GM21529 (cell line): ENCODE measurements at regions not wholly inside any gene's neighbourhood (a gene's known extent, or its start where the extent isn't known, plus 50 kb on each side); places are given as distances from the start of the nearest gene placed in this dataset.

ENCODE experiments used
- ATAC-seq: cut with Tn5 transposase; IDR thresholded peaks from one replicate; pipeline ENCODE4 v1.9.1; 2021; ENCODE audit not compliant: unreplicated experiment

DNA sequence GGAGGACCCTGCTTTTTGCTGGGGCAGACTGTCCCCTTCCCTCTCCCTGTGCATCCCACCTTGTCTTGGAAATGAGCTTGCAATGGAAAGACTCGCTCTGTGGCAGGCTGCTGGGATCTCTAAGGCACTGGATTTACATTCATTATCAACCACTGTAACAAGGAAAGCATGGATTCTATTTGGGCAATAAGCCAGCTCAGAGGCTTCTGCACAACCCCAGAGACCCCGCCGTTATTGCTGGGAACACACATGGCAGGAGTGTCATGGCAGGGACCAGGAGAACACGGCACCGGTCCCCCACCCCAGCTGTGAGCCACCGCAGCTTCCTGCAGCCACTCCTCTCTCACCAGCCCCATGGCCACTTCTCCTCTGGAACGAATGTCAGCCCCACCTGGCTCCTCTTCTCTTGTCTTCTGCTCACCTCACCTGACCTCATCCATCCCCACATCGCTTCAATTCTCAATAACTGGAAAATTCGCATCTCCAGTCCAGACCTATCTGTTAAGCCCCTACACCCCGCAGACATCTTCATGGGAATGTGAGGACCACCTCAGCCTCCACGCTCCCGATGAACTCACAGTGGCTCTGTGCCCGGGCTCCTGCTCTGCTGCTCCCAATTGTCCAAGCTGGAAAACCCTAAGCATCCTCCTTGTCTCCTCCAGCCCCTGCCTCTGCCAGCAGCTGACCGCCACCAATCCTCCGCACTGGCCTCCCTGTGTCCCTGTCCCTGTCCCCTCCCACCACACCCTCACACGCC, 181.5 kb downstream of the USP12 start:
- no peak for ATAC-seq

DNA sequence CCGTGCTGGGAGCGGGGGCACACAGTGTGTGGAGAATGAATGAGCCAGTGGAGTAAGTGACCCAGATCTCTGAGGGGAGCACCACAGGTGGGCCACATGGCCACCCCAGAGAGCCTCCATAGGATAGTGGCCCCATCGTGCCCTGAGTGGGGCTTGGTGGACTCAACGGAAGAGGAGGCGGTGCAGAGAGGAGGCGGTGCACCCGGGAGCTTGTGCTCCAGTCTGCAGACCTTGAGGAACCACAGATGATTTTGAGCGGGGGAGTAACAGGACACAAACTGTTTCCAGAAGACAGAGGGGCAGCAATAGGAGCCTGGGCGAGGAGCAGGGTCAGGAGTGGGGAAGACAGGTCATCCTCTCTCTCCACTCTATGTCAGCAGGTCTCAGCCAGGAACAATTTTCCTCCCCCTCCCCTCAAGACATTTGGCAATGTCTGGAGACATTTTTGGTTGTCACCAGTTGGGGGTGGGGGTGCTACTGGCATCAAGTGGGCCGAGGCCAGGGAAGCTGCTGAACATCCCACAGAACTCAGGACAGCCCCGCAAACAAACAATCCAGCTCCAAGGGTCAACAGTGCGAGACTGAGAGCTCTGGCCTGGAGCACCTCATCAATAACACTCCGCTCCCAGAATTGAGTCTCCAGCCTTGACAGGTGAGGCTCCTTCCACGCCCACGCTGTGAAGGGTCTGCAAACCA, 182.2 kb downstream of the USP12 start:
- ATAC-seq, result no peak

DNA sequence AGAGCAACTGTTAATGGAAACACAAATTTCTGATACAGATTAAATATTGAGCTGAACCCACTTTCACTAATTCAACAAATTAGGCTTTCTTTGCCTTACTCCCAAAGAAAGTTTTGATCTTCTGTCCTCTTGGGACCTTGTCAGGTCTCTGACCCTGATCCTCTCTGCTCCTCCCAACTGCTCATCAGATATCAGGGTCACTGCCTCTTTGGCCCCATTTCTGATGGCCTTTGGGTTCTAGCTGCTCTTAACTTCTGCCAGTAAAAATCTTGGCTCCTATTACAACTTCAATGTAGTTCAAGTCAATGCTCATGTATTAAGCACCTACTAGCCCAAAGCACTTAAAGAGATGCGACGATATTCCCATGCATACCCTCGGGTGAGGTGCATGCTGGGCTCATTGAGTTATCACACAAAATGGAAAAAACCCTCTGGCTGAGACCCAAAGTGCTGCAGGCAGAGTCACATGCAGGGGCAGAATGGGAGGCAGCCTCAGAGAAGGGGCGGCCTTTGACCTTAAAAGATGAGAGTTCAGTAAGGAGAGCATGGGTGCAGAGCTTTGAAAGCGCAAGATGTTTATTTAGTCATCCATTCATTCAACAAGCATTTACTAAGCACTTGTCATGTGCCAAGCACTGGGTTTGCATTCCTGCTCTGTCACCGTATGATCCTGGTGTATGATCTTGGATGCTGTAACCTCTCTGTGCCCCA, 183.4 kb downstream of the USP12 start:
- ATAC-seq, result no peak

DNA sequence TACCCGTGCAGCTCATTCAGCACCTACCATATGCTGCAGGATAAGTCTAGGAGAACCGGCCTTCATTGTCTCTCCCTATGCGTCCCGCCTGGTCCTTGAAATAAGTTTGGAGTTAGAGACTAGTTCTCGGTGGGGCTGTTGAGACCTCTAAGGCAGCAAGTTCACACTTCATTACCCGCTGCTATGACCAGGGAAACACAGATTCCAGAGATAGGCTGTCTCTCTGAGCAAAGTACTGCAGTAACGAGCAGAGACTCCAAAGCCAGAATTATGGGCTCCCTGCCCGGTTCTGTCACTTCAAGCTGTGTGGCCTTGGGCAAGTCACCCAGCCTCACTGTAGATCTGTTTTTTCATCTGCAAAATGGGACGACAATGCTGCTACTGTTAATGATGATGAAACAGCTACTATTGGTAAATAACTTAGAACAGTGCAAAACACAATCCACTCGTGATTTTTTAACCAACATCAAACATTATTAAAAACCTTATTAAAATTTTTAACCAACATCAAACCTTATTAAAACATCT, 184.1 kb downstream of the USP12 start:
- no peak for ATAC-seq

DNA sequence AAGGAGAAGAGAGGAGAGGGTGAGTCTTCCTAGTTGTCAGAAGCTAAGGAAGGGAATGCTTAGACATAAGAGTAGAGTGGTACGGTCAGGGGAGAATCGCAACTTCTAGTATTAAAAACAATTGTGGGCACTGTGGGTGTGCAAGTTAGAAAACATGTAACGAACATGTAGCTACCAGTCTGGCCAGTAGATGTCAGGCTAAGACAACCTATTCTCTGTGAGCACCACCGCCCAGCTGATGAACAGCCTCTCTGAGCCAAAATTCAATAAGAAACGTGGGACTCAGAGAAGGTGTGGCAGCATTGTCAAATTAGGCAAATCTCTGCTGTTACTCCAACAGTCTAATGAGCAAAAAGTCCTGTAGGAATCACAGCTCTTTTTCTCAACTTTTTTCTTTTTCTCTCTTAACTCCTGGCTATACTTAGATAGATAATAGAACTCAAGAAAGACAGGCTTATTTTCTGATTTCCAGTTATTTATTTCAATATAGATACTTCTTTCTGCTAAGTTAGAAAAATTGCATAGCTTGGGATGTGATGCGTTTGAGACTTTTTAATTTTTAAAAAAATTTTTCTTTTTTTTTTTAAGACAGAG, 186.2 kb downstream of the USP12 start:
- ATAC-seq, result peak; percentile 68

DNA sequence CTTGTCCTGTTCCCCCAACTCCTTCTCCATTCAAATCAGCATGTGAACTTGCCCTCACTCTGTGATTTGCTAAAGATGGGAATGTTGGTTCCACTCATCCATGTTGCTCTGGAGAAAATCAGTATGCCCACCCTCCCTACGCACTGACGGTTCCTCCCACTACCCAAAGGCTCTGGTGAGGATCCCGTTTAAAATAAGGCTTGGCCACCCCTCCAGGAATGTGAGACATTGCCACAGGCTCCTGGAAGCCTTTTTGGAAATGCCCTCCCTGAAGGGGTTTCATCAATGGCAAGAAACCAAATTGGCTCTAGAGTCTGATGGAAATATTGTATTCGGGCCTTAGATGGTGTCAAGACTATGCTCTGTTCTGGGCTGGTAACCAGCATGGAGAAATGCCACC, 187.3 kb downstream of the USP12 start:
- ATAC-seq, result no peak

DNA sequence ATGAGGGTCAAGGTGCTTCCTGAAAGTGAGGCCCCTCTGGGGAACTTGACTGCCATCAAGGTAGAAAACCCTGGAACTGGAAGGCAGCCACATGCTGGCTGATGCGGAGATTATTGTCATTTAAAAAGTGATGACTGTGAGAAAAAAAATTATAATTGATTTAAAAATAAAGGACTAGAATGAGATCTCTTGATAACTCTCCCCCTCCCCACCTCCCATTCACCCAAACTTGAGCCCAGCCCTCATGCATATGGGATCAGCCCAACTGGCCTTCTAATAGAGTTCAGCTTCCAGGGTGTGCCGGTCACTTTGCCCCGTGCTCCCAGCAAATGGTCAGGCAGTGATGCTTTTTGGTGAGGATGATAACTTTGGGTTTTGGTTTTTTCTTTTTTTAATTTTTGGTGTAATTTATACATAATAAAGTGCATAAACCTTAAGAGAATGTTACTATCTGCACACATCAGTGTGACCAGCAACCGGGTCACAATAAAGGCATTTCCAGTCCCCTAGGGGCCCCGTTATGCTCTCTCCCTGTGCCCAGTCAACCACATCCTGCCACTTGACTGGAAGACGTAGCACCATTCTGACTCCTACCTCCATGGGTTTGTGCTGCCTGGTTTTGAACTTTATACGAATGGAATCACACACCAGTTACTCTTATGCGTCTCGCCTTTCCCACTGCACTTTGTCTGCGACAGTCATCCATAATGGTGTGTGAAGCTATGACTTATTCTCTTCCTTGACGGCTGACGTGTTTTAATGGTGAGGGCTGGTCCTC, 187.9 kb downstream of the USP12 start:
- ATAC-seq, result no peak

DNA sequence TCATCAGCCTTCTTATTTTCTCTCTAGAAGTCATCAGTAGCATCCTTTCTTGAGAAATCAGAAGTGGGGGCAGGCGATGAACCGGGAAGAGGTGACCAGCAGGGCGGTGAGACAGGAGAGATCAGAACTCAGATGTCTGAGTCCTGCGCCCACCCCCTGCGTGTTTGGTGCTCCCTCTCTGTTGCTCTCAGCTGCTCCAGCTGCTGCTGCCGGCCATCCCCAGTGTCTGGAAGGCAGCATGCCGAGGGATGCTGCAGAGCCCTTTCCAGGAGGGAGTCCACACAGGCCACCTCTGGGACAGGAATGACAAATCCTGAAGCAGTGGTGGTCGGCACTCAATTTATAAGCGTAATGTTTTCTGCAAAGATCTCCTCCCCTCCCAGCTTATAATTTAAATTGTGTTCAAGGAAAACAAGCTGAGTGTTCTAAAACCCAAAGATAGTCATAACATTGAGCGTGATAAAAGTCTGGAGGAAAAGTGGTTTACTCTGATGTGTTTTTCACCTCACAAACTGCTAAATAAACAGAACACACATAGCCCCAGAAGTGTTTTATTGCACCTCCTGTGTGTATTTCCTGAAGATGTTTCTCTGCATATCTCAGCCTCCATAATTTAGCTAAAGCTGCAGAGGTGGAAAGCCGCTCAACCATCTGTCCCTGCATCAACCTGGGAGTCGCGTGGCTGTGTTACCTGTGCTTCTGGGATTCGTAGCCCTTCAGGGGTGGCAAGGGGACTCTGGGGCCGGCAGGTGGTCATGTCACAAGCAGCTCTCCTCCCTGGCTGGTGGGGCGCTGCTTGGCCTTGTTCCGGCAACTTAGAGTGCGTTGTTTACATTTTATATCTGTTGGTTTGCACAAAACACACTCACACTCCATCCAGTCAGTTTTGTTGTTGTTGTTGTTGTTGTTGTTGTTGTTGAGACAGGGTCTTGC, 191.2 kb downstream of the USP12 start:
- no peak for ATAC-seq

DNA sequence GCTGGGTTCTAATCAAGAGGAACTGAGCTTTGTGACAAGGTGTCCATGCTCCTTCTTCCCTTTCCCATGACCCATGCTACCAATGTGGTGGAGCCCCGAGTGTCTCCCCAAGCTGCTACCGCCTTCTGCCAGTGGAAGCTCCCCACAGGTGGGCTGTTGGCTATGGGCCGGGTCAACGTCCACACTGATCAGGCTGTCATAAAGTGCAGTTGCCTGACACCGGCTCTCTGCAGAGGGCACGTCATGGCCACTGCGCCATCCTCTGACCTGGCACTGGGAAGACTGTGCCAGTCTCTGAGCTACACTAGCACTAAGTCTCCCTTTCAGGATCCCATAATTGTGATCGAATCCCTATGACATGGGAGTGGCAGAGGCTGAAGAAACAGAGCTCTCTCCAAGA, 192.3 kb downstream of the USP12 start:
- ATAC-seq, result no peak

DNA sequence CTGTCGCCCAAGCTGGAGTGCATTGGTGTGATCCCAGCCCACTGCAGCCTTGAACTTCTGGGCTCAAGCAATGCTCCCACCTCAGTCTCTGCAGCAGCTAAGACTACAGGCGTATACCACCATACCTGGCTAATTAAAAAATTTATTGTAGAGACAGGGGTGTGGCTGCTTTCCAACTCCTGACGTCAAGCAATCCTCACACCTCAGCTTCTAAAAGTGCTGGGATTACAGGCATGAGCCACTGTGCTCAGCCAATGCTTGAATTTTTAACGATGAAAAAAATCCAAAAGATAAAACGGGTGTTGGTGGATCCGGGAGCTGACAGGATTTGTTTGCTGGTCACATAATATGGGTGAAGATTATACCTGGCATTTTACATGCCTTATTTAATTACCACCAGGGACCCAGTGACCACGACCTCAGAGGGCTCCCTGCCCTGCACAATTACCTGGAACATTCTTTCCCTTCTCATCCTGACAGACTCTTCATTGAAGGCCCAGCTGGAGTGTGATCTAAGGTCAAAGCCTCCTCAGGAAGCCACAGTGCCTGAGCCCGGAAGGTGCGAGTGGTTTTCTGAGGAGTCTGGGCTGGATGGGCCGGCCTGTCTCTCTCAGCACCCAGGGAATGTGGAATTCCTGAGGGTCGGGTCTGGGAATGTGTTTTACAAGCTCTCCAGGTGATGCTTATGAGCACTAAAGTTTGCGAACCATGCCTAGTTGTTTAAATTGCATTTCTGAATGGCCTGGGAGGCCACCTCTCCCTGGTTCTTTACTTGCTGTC, 193.3 kb downstream of the USP12 start:
- ATAC-seq, result no peak

DNA sequence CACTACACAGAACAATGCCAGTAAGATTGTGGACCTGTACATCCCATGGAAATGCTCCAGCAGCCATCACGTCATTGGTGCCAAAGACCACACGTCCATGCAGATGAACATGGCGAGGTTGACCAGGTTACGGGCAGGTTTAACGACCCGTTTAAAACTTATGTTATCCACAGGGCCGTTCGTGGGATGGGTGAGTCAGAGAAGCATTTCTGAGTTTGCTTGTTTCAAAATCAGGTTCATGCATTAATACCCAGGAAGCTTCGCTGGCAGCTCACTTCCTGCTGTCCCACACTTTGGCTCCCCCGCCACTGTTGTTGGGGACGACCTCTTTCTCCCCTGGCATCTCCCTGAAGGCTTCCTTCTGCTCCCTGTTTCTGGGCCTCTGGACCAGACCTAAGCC, 194.1 kb downstream of the USP12 start:
- ATAC-seq, result no peak

DNA sequence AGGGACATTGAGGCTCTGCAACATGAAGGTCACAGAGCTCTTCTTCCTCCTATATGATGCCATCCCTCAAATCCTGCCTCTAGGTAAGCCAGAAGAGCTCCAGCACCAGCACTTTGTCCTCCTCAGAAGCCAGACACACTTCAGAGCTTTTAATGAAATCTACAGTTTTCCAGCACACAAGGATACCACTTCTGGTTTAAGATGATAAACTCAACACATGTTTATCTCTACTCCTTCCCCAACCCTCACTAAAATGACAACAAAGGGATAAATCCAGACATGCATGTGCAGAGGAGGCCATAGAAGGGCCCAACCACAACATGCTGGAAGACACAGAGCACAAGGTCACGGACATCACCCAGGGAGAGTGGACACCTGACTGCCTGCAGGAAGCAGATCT, 195.3 kb downstream of the USP12 start:
- no peak for ATAC-seq

DNA sequence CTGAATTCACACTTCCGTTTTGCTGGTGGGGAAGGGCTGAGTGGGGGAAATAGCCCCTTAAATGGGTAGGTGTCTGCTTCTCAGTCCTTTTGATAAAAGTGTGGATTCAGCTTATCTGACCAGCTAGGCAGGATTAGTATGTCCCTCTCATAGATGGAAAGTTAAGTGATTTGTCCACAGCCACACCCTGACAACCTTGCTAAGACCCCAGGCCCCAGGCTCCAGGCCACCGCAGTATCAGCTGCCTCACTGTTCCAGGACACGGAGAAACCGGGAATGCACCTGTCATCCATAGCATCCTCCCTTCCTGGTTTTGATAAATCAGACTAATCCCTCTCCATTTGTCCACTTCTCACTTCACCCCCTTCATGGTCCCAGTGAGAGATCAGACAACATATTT, 197.7 kb downstream of the USP12 start:
- no peak for ATAC-seq

DNA sequence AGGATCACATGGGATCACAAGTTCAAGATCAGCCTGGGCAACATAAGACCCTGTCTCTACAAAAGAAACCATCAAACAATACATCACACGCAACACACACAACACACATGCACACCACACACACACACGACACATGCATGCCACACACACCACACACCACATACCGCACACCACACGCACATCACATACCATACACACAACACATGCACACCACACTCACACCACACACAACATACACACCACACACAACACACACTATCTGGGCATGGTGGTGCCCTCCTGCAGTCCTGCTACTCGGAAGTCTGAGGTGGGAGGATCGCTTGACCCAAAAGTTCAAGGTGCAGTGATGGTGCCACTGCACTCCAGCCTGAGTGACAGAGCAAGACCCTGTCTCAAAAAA, 198.3 kb downstream of the USP12 start:
- no peak for ATAC-seq

DNA sequence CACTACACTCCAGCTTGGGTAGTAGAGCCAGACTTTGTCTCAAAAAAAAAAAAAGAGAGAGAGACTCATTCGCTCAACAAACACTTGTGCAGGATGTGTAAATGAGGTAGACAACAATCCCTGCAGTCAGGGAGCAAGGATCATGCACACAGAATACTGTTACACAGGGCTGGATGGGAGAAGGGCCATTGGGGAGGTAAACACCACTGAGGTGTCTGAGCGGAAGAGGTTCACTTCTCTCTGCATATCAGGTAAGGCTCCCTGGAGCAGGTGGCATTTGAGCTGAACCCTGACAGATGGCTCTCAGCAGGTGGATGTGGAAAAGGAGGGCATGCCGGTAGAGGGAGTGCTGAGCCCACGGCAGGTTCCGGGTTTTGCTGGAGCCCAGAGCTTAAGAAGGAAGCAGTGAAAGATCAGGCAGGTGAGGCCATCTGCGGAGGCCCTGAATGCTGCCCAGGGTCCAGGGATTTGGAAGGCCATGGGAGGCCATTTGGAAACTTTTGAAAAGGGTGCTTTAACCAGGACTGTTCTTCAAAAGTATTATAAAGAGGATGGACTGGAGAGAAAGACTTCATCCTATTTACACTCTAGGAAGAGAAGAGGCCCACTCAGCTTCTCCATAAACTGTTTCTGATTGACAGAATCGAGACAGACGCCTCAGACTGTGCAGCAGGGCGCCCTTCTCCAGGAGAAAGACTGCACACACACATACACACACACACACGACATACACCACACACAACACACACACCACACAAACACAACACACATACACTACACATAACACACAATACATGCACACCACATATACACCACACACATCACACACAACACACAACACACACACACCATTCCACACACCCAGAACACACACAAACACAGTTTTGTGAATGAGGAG, 199.4 kb downstream of the USP12 start:
- ATAC-seq, result no peak

DNA sequence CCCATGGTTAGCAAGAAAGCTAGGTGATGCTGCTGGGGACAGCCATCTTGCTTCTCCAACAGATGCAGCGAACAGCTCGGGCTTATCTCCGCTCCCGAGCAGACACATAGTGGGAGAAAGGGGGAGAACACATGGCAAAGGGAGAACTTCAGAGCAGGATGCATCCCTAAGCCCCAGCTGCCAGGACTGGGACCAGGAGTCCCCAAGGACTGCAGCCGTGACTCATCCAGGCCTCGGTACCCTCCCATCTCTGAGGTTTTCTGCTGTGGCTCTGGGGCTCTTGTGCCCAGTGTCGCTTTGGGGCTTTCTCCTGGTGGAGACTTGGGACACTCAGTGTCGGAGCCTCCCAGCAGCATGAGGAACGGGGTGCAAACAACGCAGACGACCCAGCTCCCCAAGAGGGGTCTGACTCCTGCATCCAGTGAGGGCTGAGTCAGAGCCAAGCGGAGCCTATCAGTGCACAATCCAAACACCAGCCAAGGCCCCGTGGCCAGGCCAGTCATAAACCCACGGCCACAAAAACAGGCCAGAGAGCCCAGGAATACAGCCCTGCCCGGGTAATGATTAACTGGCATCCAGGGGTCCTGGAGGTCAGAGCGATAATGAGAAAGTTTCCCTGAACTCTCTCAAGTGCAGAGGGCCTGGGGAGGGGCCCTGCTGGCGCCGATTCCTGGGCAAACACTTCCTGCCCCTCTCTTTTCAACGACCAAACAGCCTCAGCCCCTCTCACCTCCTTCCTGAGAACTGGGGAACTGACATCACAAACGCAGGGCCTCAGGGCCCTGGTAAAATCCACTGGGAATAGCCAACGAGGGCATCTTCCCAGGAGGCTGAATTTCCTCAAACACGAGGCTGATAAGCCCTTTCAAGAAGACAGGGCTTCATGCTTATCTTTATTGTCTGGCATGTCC, 202.9 kb downstream of the USP12 start:
- no peak for ATAC-seq
